HG03432 (cell line): ENCODE measurements at regions not wholly inside any gene's neighbourhood (a gene's known extent, or its start where the extent isn't known, plus 50 kb on each side); places are given as distances from the start of the nearest gene placed in this dataset.
A peak's percentile ranks its signal among the peaks of the same experiment; 100 is the strongest.
"Not testable (repeated sequence)": the region's sequence is repeated elsewhere in the genome, so short reads cannot be mapped to it uniquely, and the experiment has no call there.

Experiments
- ATAC-seq: cut with Tn5 transposase; IDR thresholded peaks from one replicate; pipeline ENCODE4 v1.9.1; 2021; ENCODE audit warnings: mild to moderate bottlenecking, moderate library complexity; ENCODE audit not compliant: unreplicated experiment

DNA sequence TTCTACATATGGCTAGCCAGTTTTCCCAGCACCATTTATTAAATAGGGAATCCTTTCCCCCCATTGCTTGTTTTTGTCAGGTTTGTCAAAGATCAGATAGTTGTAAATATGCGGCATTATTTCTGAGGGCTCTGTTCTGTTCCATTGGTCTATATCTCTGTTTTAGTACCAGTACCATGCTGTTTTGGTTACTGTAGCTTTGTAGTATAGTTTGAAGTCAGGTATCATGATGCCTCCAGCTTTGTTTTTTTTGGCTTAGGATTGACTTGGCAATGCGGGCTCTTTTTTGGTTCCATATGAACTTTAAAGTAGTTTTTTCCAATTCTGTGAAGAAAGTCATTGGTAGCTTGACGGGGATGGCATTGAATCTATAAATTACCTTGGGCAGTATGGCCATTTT, 60.0 kb upstream of the GPC3 start:
- ATAC-seq = not testable (repeated sequence)

GRCh38 chrX:134067107-134067506, 81.7 kb upstream of the GPC3 start:
- not testable (repeated sequence) for ATAC-seq

GRCh38 chrX:134071899-134072298, 86.5 kb upstream of the GPC3 start:
- not testable (repeated sequence) for ATAC-seq

DNA sequence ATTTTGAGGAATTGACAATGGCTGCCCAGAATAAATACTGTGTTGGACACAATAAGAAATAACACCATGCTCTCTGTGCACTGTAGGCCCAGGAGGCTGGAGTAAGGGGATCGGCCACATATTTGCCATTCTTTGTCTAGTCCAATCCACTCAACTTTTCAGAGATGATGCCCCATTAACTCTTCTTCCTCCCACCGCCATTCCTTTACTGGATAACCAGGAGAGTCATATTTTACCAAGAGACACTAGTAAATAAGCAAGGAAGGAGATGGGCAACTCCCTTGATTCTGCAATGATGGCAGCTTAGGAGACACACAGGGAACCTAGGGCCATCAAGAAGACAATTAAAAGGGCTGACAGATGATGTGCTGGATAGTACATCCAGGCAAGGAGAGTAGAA, 87.9 kb upstream of the GPC3 start:
- no peak for ATAC-seq

DNA sequence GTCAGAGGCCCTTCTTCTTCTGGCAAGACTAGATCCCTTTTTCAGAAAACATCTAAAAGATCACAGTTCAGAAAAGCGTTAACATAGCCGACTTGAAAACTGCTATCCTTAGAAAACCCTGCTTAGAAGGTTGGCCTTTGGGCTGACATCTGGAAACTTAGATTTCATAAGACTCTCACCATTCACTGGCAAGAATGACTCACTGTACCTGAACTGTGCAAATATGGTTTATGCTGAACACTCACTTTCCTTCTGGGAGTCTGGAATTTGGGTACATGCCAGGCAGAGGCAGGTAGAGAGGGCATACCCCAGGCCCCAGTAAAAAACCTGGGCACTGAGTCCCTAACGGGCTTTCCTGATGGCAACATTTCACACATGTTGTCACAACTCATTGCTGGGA, 88.8 kb upstream of the GPC3 start:
- no peak for ATAC-seq

DNA sequence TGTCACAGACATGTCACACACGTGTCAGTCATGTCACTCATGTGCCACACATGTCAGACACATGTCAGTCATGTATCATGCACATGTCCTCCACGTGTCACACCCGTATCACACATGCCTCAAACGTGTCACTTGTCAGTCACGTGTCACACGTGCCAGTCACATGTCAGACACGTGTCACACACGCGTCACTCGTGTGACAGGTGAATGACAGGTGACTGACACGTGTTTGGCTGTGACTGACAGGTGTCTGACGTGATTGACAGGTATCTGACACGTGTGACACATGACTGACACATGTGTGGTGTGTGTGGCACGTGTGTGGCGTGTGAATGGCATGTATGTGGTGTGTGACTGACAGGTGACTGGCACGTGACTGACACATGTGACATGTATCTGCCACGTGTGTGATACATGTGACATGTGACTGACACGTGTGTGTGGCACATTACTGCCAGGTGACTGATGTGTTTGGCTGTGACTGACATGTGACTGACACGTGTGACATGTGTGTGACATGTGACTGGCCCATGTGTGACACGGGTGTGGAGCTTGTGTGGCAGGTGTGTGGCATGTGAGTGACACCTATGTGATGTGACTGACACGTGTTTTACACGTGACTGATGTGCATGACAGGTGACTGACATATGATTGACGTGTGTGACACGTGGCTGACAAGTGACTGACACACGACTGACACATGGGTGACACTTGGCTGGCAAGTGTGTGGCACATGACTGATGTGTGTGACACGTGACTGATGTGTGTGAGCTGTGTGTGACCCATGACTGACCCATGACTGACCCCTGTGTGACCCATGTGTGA, 90.7 kb upstream of the GPC3 start:
- ATAC-seq = no peak

GRCh38 chrX:134095366-134095765, 110.0 kb upstream of the GPC3 start:
- no peak for ATAC-seq

GRCh38 chrX:134101636-134102035, 116.2 kb upstream of the GPC3 start:
- ATAC-seq = no peak

- ATAC-seq = no peak
Observed at GRCh38 chrX:134115270-134115669, 121.7 kb upstream of the CCDC160 start.

DNA sequence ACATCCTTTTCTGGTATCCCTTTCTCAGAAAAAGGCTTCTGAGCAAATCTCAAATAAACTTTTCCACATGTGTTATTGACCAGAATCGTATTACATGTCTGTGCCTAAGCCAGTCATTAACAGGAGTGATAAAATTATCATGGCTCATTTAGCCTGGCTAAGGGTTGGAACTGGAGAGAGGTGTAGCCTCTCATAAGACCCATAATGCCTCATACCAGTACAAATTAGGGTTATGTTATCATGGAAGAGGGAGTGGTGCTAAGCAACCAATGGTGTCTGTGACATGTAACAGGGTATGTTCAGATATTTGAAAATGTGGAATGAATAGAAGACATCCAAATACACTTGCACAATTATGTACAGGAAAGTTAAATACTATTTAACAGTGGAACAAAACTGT, 99.6 kb upstream of the CCDC160 start:
- ATAC-seq = no peak

- ATAC-seq = no peak
Observed at GRCh38 chrX:134139090-134139489, 97.9 kb upstream of the CCDC160 start.

DNA sequence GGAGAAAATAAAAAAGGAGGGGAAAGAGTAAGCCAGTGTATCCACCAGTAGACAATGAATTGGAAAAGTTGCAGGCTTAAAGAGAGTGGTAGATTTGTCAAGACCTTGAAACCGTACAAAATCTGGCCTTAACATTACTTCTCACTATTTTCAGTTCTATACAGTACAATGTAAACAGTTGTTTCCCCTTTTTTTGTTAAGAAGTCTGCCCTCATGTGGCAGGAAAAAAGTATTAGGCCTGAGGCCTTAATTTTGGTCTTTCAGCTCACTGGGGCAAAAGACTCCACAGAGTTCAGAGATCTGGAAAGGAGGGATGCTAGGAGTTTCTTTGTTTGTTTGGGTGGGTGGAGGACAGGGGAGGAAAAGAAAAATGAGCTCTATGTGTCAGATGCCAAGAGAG, 92.8 kb upstream of the CCDC160 start:
- ATAC-seq = peak; percentile 70

DNA sequence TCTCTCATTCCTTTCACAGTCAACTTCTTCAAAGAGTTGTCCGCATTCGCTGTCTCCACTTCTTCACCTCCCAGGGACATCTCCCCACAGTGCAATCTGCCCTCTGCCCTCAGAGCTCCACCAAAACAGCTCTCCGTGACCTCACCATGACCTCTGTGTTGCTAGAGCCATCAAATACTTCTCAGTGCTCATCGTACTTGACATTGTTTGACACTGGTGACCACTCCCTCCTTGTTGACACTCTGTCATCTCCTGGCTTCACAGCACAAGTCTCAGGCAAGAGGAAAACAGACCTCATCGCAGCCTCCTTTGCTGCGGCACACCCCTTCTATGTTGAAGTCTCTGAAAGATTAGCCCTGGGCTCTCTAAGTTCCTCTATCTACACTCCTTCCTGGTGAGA, 90.5 kb upstream of the CCDC160 start:
- ATAC-seq = no peak

- ATAC-seq = no peak
Observed at GRCh38 chrX:134148172-134148692, 88.8 kb upstream of the CCDC160 start.

GRCh38 chrX:134158821-134159512, 78.0 kb upstream of the CCDC160 start:
- peak; percentile 53 for ATAC-seq

DNA sequence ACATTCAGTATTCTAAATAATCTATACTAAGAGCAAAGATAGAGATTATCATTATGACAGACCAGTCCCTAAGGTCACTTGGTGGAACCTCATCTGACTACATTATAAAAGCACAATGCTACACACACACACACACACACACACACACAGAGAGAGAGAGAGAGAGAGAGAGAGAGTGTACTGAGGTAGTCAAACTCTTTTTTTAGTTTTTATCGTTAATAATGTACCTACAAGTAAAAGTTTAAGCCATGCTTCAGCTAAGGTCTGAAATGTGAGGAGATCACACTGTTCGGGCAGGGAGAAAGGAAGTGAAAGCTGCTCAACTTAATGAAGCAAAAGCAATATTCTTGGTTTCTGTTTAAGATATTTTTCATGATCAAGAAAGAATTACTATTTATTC, 75.8 kb upstream of the CCDC160 start:
- peak; percentile 91 for ATAC-seq

DNA sequence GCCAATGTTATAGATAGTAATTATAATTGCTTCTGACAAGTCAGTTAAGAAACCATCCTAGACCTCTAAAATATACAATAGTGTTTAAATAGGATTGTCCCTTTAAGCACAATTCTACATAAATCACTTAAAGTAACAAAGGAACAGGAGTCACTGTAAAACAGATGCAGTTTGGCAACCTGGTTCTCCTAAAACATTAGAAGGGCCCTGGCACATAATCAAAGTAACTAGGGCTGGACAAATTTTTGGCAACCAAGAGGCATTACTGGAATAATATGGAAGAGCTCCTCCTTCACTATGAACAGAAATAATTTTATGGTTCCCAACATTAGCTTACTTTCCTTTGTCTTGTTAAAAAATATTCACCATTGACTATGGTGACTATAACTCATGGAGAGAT, 75.0 kb upstream of the CCDC160 start:
- no peak for ATAC-seq

GRCh38 chrX:134163836-134164235, 73.1 kb upstream of the CCDC160 start:
- no peak for ATAC-seq

DNA sequence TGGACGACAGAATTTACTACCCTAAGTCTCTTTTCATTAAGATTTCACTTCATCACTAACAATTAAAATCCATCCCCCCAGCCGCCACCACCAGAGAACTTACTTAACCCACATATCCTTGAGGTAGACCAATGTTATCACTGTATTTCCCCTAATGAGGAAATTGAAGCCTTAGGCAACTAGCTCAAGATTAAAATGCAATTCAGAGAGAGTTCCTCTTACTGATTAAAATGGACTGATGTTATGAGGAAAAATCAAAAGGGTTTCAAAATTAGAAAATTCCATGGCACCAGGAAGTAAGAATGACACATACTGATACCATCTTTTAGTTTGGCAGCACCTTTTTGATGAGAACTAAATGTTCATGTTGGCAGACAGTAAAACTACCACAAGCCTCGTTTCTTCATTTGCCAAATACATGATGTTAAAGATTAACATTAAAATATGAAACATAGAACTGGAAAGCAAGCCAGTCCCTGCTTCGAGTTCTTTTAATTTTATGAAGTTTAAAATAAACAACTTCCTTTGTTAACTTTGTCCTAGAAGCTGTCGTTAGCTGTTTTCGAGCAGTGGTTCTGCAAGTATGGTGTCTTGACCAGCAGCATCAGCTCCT, 69.3 kb upstream of the CCDC160 start:
- no peak for ATAC-seq

GRCh38 chrX:134171661-134172587, 65.1 kb upstream of the CCDC160 start:
- peak; percentile 58 for ATAC-seq
